CD4-positive, alpha-beta T cell treated with Interleukin-15 for 1 hour (primary cell): ENCODE measurements at regions not wholly inside any gene's neighbourhood (a gene's known extent, or its start where the extent isn't known, plus 50 kb on each side); places are given as distances from the start of the nearest gene placed in this dataset.

ENCODE experiments used
- DNase-seq: peaks from one replicate; pipeline ENCODE4 v3.0.0-alpha.2; 2020

- DNase-seq = no peak
These were observed 108.7 kb upstream of the ADARB2 start for GRCh38 chr10:1846032-1846431.

GRCh38 chr10:1841759-1842158, 104.4 kb upstream of the ADARB2 start:
- DNase-seq = no peak

- no peak for DNase-seq
These were observed 92.4 kb upstream of the ADARB2 start for GRCh38 chr10:1829712-1830111.

GRCh38 chr10:1824928-1825327, 87.6 kb upstream of the ADARB2 start:
- no peak for DNase-seq

GRCh38 chr10:1814556-1814955, 77.2 kb upstream of the ADARB2 start:
- DNase-seq = no peak

- DNase-seq = no peak
These were observed 71.9 kb upstream of the ADARB2 start for GRCh38 chr10:1809139-1809741.

- DNase-seq = no peak
These were observed 70.6 kb upstream of the ADARB2 start for GRCh38 chr10:1807924-1808323.

- no peak for DNase-seq
These were observed 69.9 kb upstream of the ADARB2 start for GRCh38 chr10:1807196-1807595.

GRCh38 chr10:1802413-1802812, 65.1 kb upstream of the ADARB2 start:
- no peak for DNase-seq

GRCh38 chr10:1788401-1788800, 51.1 kb upstream of the ADARB2 start:
- DNase-seq = no peak
